NOMO-1 treated with DMSO at 0.1 percent for 48 hours (cell line): ENCODE measurements at regions not wholly inside any gene's neighbourhood (a gene's known extent, or its start where the extent isn't known, plus 50 kb on each side); places are given as distances from the start of the nearest gene placed in this dataset.

ENCODE experiments used
- DNase-seq: peaks from one replicate; lab custom pipeline; 2025; ENCODE audit not compliant: unreplicated experiment; lab: John Stamatoyannopoulos, UW

DNA sequence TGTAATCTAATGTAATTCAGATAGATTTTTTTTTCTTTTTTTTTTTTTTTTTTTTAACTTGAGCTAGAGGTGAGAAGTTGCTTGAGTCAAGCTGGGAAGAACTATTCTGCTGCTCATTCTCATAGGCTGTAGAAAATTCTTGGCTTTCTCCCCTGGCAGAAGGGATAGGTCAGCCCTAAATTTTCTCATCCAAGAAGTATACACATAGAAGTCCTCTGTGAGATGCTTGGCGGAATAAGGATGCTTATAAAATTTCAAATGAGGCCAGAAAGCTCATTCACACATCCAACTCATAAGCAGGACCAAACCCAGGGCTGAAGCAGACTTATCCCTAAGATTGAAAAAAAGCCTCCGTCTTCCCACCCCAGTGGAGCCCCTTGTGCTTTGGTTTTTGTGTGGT lies 572.5 kb downstream of the SQOR start:
- DNase-seq, result no peak

GRCh38 chr15:46213551-46213950 lies 578.7 kb downstream of the SQOR start:
- DNase-seq, result no peak

- no peak for DNase-seq
These were observed 588.0 kb downstream of the SQOR start for GRCh38 chr15:46222826-46223225.

DNA sequence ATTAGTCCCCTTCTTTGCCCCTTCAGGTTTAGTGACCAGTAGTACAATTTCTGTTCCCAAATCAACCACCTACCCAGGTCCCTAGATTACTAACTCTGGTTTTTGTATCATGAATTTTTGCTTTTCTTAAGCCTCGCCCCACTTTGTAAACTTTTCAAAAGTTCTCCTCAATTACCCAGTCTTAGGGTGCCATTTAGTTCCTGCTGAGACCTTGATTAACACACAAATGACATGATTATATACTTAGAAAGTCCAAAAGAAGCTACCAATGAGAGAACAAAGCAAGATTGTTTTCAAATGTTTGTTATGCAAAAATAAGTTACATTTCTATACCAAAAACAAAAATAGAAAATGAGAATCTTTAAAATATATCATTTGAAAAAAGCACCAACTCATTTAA lies 594.4 kb downstream of the SQOR start:
- no peak for DNase-seq

GRCh38 chr15:46231786-46232185 lies 597.0 kb downstream of the SQOR start:
- DNase-seq, result no peak

DNA sequence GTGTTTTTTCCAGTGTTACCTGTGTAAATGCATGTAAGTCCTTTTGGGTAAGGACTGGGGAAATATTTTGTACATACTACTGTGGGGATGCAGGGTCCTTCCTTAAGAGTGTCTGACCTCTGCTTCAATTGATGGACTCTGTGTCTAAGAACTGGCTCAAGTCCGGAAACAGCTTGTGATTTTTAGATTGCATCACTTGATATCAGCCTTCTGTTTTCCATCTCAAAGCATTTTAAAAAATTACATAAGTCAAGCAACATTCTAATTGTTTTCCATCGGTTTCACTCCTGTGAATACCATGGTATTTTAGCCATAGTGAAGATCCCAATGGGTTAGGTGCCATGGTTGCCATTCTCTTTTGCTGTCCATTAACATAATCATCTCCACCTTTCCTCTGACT lies 597.6 kb downstream of the SQOR start:
- DNase-seq, result no peak

- DNase-seq, result no peak
These were observed 608.1 kb downstream of the SQOR start for GRCh38 chr15:46242935-46243334.

DNA sequence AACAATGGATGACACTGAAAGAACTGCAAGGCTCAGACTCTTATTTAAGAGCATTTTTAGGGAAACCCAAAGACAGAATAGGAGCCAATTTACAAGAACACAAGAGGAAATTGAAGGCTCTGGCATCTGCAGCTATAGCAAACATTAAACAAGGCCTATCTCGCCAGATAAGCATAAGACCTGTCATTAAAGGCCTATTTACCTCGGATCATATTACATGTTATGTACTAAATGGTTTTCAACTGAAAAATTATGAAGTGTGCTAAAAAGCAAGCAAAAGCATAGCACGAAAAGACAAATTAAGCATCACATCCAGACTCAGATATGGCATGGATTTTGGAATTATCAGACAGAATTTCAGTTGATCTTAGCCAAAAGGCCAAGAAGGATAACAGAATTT lies 617.1 kb downstream of the SQOR start:
- no peak for DNase-seq

GRCh38 chr15:46258056-46258455 lies 623.2 kb downstream of the SQOR start:
- no peak for DNase-seq

DNA sequence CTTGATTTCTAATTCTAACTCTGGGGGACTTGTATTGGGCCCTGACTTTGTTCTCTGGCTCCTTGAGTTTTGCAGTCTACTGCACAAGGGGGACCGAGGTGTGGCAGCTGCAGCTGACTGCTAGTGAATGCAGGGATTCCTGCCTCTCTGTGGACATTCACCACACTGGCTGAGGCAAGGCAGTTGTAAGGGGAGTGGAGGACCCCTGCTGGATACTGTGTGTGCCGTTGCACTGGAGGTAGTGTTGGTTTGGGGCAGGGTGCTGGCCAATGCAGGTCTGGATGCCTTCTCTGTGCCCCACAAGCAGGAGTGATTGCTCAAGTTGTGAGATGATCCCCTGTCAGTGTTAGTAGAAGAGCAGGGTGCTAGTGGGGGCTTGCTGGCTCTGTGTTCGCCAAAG lies 626.1 kb downstream of the SQOR start:
- no peak for DNase-seq

- DNase-seq, result no peak
These were observed 631.0 kb downstream of the SQOR start for GRCh38 chr15:46265664-46266347.

DNA sequence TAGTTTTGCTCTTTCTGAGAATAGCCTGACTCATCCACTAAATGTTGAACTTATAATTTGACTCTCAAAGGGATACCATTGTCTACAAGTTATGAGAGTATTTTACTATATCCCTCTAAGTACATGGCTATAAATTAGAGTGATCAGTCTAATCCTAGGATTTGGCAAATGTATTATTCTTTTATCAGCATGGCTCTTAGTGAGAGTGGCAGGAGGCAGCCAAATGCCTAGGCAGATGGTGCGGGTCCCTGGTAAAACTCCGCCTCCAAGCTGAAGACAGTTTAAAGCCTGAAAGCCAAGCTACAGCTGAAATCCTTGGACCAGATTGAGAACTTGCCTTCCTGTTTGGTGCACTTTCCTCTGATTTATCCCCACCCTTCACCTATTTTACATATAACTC lies 631.8 kb downstream of the SQOR start:
- DNase-seq, result no peak

GRCh38 chr15:46270481-46271147 lies 635.8 kb downstream of the SQOR start:
- DNase-seq, result no peak

GRCh38 chr15:46275701-46276100 lies 640.9 kb downstream of the SQOR start:
- DNase-seq, result no peak

DNA sequence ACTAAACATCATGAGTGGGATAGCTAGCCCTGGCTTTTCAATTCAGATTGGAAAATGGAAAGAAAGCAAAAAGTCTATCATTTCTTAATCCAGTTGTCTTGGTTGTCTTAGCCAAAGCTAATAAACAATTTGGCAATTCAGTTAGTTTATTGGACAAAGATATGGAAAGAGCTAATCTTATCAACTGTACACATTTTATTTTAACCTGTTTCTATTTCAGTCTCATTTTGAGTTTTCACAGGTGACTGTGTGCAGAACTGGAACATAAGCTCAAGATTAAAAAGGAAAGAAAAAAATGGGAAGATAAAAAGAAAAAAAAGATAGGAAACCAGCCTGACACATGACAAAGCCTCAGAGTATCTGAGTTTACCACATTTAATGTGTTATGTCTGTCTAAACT lies 642.6 kb downstream of the SQOR start:
- no peak for DNase-seq

DNA sequence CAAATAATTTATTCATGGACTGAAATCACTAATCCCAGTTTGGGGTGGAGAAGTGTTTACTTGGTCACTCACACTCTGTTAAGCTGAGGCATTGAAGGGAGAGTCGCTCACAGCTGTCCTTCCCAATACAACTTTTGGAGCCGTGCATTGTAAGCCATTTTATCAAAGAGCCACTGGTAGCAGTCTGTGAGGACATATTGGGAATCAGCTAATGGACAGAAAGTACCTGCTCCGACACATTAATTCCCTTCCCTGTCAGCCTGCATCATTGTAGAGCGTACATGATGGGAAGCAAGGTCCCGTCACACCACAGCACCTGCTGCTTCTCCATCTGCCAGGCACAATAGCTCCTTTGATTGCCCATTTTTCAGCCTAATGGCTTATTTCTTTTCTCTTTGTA lies 643.2 kb downstream of the SQOR start:
- DNase-seq, result no peak

DNA sequence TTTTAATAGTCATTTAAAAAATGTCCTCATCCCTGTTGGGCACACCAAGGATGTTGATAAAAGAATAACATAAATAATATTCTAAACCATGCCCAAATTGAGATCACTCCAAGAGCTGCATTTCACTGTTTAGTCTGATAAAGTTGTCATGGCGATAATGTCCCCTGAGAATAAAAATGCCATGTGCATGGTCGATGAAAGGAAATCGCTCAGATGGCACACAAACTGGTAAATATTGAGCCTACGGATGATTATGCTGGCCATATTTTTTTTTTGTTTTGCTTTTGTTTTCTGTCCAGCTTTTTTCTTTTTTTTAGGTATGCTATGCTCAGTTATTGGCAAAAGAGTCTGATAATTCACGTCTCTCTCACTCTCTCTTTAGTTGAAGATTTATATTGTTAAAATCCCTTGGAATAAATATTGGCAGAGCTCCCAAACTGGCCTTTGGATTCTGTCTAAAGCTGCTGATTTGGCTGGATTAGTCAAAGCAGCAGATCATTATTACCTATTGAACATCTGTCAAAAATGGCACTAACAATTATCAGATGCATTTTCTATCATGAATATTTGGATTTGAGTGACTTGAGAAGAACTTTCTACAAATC lies 643.8 kb downstream of the SQOR start:
- DNase-seq, result no peak

DNA sequence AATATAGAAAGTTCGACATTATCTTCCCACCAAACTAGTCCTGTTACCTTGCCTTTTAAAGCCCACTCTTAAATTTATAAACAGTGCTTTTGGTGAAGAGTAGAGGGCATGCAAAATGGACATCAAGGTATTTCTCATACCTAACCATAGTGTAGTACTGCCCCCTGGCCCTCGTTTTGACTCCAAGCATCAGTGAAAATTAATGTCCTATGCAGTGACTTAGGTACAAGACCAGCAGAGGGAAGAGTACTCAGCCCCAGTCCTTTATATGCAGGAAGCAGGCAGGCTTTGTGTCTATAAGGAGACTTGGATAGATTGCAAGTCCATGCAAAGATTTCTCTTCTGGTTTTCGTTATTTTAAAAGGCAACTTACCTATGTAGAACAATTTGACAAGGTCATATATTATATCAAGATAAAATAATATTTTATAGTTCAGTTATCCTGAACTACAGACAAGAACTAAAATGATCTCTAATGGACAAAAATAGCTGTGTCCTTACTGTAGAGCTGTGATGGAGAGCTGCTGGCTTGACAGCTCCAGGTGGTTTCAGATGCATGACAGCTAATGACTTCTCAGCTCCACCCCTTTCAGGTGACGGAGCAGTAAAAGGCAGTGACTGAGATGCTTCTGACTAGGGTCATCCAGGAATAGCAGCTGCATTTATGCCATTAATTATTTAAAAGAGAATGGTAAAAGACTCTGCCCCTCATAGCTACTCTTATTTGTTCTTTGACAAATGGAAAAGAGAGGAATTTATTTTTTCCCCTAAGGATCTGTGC lies 646.1 kb downstream of the SQOR start:
- DNase-seq, result peak; percentile 0

DNA sequence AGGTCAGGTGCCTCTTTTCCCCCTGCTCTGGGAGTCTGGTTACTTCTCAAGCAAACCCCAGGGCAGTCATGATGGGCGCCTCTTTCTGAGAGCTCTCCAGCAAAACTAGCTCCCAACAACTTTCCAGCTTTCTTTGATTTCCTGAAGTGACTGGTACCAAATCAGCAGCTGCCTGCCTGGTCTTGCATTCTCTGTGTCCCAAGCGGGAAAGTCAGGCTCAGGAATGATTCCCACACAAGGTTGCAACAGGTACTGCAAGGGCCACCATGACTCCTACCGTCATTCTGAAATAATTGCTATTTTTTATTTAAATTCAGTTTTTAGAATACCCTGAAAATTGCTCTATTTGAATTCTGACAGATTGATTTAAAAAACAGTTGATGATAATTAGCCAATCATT lies 658.7 kb downstream of the SQOR start:
- no peak for DNase-seq

DNA sequence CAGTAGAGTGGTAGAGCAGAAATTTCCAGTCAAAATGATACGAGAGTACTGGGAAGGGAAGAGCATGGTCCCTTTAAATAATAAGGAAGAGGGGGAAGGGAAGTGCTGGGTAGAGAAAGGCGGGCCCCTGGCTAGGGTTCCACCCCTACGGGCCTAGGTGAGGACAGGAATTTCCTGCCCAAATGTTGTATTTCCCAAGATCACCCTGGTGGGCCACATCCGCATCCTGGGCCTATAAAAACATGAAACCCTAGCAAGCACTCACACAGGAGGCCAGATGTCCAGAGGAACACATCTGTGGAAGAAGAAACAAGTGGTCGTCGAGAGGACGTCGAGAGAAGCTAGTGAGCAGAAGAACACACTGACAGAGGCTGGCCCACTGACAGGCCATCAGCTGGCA lies 661.2 kb downstream of the SQOR start:
- no peak for DNase-seq

DNA sequence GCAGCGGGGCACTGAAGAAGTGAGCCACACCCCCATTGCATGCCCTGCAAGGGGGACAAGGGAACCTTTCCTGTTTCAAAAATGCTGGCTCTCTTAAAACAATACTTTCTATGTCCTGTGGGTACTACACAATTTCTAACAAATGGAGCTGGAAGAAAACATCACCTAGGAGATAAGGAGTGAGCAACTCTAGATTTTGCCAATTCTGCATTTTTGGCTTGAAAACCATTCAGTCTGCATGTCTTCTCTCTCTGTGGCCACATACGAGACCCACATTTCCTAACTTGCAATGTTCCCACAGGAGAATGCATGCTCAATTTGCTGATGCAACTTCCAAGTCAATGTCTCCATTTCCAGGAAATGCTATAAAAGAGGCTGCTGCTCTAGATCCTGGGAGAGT lies 662.0 kb downstream of the SQOR start:
- no peak for DNase-seq

- peak; percentile 81 for DNase-seq
These were observed 662.9 kb downstream of the SQOR start for GRCh38 chr15:46297766-46298165.
